GM23338 (cell line): ENCODE measurements at regions not wholly inside any gene's neighbourhood (a gene's known extent, or its start where the extent isn't known, plus 50 kb on each side); places are given as distances from the start of the nearest gene placed in this dataset.

Source experiments
- CREB1 ChIP-seq: fragments of 250-450 bp; sonication (Bioruptor Pico); IDR thresholded peaks from 2 replicates; pipeline ENCODE4 v1.5.0; 2020; ENCODE audit warnings: low read depth, mild to moderate bottlenecking, moderate library complexity
- CTCF ChIP-seq, 2 experiments: fragments of 200-600 bp in 1 of 2; sonication (generic) in 1 of 2; conservative IDR thresholded peaks; 2 replicates each; pipeline versions ENCODE4 v1.5.1 to v1.6.1; 2016 to 2017; ENCODE audit warnings: antibody characterized with exemption in 2 of 2, low read depth in 2 of 2, mild to moderate bottlenecking in 2 of 2, moderate library complexity in 1 of 2
- ETS1 ChIP-seq: IDR thresholded peaks from 2 replicates; pipeline ENCODE4 v1.6.1; 2016; ENCODE audit warnings: antibody characterized with exemption
- EZH2 ChIP-seq: fragments of 200-600 bp; sonication (generic); IDR thresholded peaks from one replicate; pipeline ENCODE4 v1.8.0; 2017; ENCODE audit warnings: antibody characterized with exemption, mild to moderate bottlenecking, low read depth; ENCODE audit not compliant: unreplicated experiment
- EZH2phosphoT487 ChIP-seq: fragments of 200-600 bp; sonication (generic); IDR thresholded peaks from one replicate; pipeline ENCODE4 v1.8.1; 2018; ENCODE audit warnings: antibody characterized with exemption; ENCODE audit not compliant: unreplicated experiment
- JUNB ChIP-seq: IDR thresholded peaks from one replicate; pipeline ENCODE4 v1.6.1; 2016; ENCODE audit warnings: antibody characterized with exemption; ENCODE audit not compliant: unreplicated experiment
- NANOG ChIP-seq: IDR thresholded peaks from 2 replicates; pipeline ENCODE4 v1.6.1; 2016; ENCODE audit warnings: antibody characterized with exemption, borderline replicate concordance
- POLR2AphosphoS5 ChIP-seq: IDR thresholded peaks from 2 replicates; pipeline ENCODE4 v1.6.1; 2016; ENCODE audit warnings: antibody characterized with exemption, low read depth
- REST ChIP-seq: IDR thresholded peaks from one replicate; pipeline ENCODE4 v1.6.1; 2018; ENCODE audit warnings: antibody characterized with exemption; ENCODE audit not compliant: unreplicated experiment
- STAT1 ChIP-seq: IDR thresholded peaks from one replicate; pipeline ENCODE4 v1.6.1; 2016; ENCODE audit warnings: antibody characterized with exemption; ENCODE audit not compliant: unreplicated experiment
- ZNF114 ChIP-seq: fragments of 250-450 bp; sonication (Bioruptor Pico); IDR thresholded peaks from 2 replicates; pipeline ENCODE4 v1.5.0; 2020; ENCODE audit warnings: mild to moderate bottlenecking, moderate library complexity
- ZNF331 ChIP-seq: fragments of 250-450 bp; sonication (Bioruptor Pico); IDR thresholded peaks from 2 replicates; pipeline ENCODE4 v1.5.0; 2020; ENCODE audit warnings: low read depth, mild to moderate bottlenecking, moderate library complexity
- ZNF462 ChIP-seq: fragments of 250-450 bp; sonication (Bioruptor Pico); IDR thresholded peaks from 2 replicates; pipeline ENCODE4 v1.5.0; 2020; ENCODE audit warnings: mild to moderate bottlenecking, moderate library complexity

- no peak for TF ChIP-seq CTCF (conservative IDR thresholded peaks at IDR 0.05; ENCODE audit: low read depth in 2 of 2)
- no peak for TF ChIP-seq REST
- no peak for TF ChIP-seq POLR2AphosphoS5
- TF ChIP-seq EZH2 = no peak
- no peak for TF ChIP-seq EZH2phosphoT487
- TF ChIP-seq JUNB = no peak
- no peak for TF ChIP-seq ETS1
- TF ChIP-seq CREB1 (CRISPR knock-in tag) = no peak
- TF ChIP-seq ZNF331 (CRISPR knock-in tag) = no peak
- TF ChIP-seq NANOG = no peak
- TF ChIP-seq STAT1 = no peak
- TF ChIP-seq ZNF462 (CRISPR knock-in tag) = no peak
- no peak for TF ChIP-seq ZNF114 (CRISPR knock-in tag)
Measured at GRCh38 chr16:11482946-11483748, 103.6 kb downstream of the LITAF start.
